ENCODE measurements at regions not wholly inside any gene's neighbourhood (a gene's known extent, or its start where the extent isn't known, plus 50 kb on each side); places are given as distances from the start of the nearest gene placed in this dataset.

DNA sequence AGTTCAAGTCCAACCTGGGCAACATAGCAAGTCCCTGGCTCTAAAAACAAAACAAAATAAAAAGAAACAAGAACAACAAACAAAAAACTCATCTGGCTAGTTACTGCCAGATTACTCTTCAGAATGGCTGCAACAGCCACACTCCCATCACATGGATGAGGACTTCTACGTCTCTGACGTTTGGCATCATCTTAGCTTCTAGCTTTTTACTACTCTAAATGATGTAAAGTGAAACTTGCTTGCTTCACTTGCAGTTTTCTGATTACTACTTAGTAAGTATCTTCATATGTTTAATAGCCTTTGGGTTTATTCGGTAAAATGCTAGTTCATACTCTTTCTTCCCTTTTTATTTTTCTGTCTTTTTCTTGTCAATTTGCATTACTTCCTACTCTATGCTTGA, 161.1 kb upstream of the CARMIL1 start:
- TF ChIP-seq, protein P1, sequence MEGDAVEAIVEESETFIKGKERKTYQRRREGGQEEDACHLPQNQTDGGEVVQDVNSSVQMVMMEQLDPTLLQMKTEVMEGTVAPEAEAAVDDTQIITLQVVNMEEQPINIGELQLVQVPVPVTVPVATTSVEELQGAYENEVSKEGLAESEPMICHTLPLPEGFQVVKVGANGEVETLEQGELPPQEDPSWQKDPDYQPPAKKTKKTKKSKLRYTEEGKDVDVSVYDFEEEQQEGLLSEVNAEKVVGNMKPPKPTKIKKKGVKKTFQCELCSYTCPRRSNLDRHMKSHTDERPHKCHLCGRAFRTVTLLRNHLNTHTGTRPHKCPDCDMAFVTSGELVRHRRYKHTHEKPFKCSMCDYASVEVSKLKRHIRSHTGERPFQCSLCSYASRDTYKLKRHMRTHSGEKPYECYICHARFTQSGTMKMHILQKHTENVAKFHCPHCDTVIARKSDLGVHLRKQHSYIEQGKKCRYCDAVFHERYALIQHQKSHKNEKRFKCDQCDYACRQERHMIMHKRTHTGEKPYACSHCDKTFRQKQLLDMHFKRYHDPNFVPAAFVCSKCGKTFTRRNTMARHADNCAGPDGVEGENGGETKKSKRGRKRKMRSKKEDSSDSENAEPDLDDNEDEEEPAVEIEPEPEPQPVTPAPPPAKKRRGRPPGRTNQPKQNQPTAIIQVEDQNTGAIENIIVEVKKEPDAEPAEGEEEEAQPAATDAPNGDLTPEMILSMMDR (IDR thresholded peaks at IDR 0.05), result no peak
- no peak for TF ChIP-seq POLR2A (IDR thresholded peaks at IDR 0.05)

Data from uterus (tissue), 2 donors.